Body of pancreas (tissue), 4 donors: ENCODE measurements at regions not wholly inside any gene's neighbourhood (a gene's known extent, or its start where the extent isn't known, plus 50 kb on each side); places are given as distances from the start of the nearest gene placed in this dataset.

Experiments used
- CTCF ChIP-seq, 7 experiments: fragments of 450-650 bp in 4 of 7; fragments of 200-600 bp in 3 of 7; sonication (generic) in 3 of 7; IDR thresholded peaks; one replicate each; pipeline ENCODE4 v1.5.1; 2016 to 2019; ENCODE audit warnings: antibody characterized with exemption in 7 of 7
- POLR2A ChIP-seq, 3 donors: fragments of 450-650 bp; IDR thresholded peaks; one replicate each; pipeline ENCODE4 v1.6.1; 2016; ENCODE audit warnings: antibody characterized with exemption in 3 of 3, mild to moderate bottlenecking in 2 of 3

GRCh38 chr2:150705357-150705756 lies 217.9 kb upstream of the RND3 start:
- no peak for TF ChIP-seq CTCF (IDR thresholded peaks at IDR 0.05)
- no peak for TF ChIP-seq POLR2A (IDR thresholded peaks at IDR 0.05)
